ENCODE measurements at regions not wholly inside any gene's neighbourhood (a gene's known extent, or its start where the extent isn't known, plus 50 kb on each side); places are given as distances from the start of the nearest gene placed in this dataset.

- no peak overlapping the region for H3K4me3 ChIP-seq (ENCODE audit: low read depth, low read length)
- TF ChIP-seq CTCF (IDR thresholded peaks at IDR 0.05; ENCODE audit: low read depth, low read length), result no peak
Measured at GRCh38 chr10:124346831-124347230, 71.9 kb downstream of the OAT start.

GRCh38 chr10:124345521-124345920, 73.2 kb downstream of the OAT start:
- H3K4me3 ChIP-seq (ENCODE audit: low read depth, low read length), result no peak overlapping the region
- TF ChIP-seq CTCF (IDR thresholded peaks at IDR 0.05; ENCODE audit: low read depth, low read length), result no peak

GRCh38 chr10:124344931-124345330, 73.8 kb downstream of the OAT start:
- no peak overlapping the region for H3K4me3 ChIP-seq (ENCODE audit: low read depth, low read length)
- no peak for TF ChIP-seq CTCF (IDR thresholded peaks at IDR 0.05; ENCODE audit: low read depth, low read length)

GRCh38 chr10:124344266-124344590, 74.5 kb downstream of the OAT start:
- no peak for TF ChIP-seq CTCF (IDR thresholded peaks at IDR 0.05; ENCODE audit: low read depth, low read length)
- no peak overlapping the region for H3K4me3 ChIP-seq (ENCODE audit: low read depth, low read length)

GRCh38 chr10:124343351-124344265, 75.1 kb downstream of the OAT start:
- TF ChIP-seq CTCF (IDR thresholded peaks at IDR 0.05; ENCODE audit: low read depth, low read length), result no peak
- no peak overlapping the region for H3K4me3 ChIP-seq (ENCODE audit: low read depth, low read length)

- H3K4me3 ChIP-seq (ENCODE audit: low read depth, low read length), result no peak overlapping the region
- TF ChIP-seq CTCF (IDR thresholded peaks at IDR 0.05; ENCODE audit: low read depth, low read length), result no peak
Measured at GRCh38 chr10:124342821-124343170, 75.9 kb downstream of the OAT start.

GRCh38 chr10:124342136-124342820, 76.4 kb downstream of the OAT start:
- H3K4me3 ChIP-seq (ENCODE audit: low read depth, low read length), result no peak overlapping the region
- no peak for TF ChIP-seq CTCF (IDR thresholded peaks at IDR 0.05; ENCODE audit: low read depth, low read length)

Measured in WI38 (cell line).